ENCODE measurements at regions not wholly inside any gene's neighbourhood (a gene's known extent, or its start where the extent isn't known, plus 50 kb on each side); places are given as distances from the start of the nearest gene placed in this dataset.

DNA sequence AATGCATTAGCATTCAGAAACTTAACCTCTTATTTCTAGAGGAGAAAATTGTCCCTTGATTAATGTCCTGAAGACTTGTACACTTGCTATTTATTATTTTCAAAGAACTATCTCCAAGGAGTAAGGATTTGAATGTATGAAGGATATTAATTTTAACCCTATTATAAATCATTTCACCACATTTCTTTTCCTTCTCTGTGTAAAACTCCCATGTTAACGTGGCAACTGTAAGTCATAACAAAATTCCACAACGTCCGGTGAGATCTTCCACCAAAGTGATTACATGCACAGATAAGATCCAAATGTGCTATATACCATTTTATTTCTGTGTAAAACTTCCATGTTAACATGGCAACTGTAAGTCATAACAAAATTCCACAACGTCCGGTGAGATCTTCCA is 229.1 kb upstream of the ARHGEF26 start:
- Histone ChIP-seq H3K4me2 (ENCODE audit: low read length) (no peak overlapping the region), H3K4me1 (ENCODE audit: control insufficient read depth in 1 of 2, insufficient read depth in 2 of 2, low read length in 2 of 2) (no peaks in the 10 kb centered on the region), H2AFZ (ENCODE audit: low read depth, low read length, poor library complexity, severe bottlenecking) (no peak overlapping the region), H3K79me2 (ENCODE audit: insufficient read depth, low read length) (no peaks in the 10 kb centered on the region), H3K36me3 (ENCODE audit: control insufficient read depth in 1 of 2, insufficient read depth in 2 of 2, low read length in 2 of 2) (no peaks in the 10 kb centered on the region), H4K20me1 (ENCODE audit: insufficient read depth) (no peaks in the 10 kb centered on the region), H3K9me3 (ENCODE audit: control insufficient read depth in 1 of 2, insufficient read depth in 1 of 2, low read depth in 1 of 2, low read length in 2 of 2) (no peaks in the 10 kb centered on the region), H3K9me2 (ENCODE audit: insufficient read depth) (no peaks in the 10 kb centered on the region), H3K4me3 (replicated peaks in 1 of 2; ENCODE audit: low read depth in 1 of 2, low read length in 2 of 2) (no peak overlapping the region), H3K9ac (ENCODE audit: low read length) (no peak overlapping the region), H3K27ac (ENCODE audit: low read depth, low read length) (no peak overlapping the region), H3K27me3 (ENCODE audit: insufficient read depth, low read length) (no peaks in the 10 kb centered on the region)
- ChIA-PET CTCF (no interaction called here), RAD21 (ENCODE audit: low non-redundant PET in 1 of 2, low total read pairs in 2 of 2, uncharacterized antibody in 2 of 2, unreplicated experiment in 2 of 2) (no interaction called here), POLR2A (no interaction called here)
- BruUV-seq (replicated peaks): no TSS peak
- no peak for TF ChIP-seq EGR1 (IDR thresholded peaks at IDR 0.05; ENCODE audit: low read depth)
- TF ChIP-seq, protein P1, sequence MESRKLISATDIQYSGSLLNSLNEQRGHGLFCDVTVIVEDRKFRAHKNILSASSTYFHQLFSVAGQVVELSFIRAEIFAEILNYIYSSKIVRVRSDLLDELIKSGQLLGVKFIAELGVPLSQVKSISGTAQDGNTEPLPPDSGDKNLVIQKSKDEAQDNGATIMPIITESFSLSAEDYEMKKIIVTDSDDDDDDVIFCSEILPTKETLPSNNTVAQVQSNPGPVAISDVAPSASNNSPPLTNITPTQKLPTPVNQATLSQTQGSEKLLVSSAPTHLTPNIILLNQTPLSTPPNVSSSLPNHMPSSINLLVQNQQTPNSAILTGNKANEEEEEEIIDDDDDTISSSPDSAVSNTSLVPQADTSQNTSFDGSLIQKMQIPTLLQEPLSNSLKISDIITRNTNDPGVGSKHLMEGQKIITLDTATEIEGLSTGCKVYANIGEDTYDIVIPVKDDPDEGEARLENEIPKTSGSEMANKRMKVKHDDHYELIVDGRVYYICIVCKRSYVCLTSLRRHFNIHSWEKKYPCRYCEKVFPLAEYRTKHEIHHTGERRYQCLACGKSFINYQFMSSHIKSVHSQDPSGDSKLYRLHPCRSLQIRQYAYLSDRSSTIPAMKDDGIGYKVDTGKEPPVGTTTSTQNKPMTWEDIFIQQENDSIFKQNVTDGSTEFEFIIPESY (IDR thresholded peaks at IDR 0.05; ENCODE audit: extremely low read depth, insufficient replicate concordance, low read length): no peak
- no peak for TF ChIP-seq POLR2AphosphoS5 (IDR thresholded peaks at IDR 0.05; ENCODE audit: low read depth, low read length)
- TF ChIP-seq CEBPB (IDR thresholded peaks at IDR 0.05; ENCODE audit: low read depth): no peak
- TF ChIP-seq JUND (IDR thresholded peaks at IDR 0.05): no peak
- no peak for TF ChIP-seq SRF (IDR thresholded peaks at IDR 0.05; ENCODE audit: low read depth)
- TF ChIP-seq EZH2phosphoT487 (IDR thresholded peaks at IDR 0.05; ENCODE audit: borderline replicate concordance): no peak
- no peak for TF ChIP-seq RAD21 (IDR thresholded peaks at IDR 0.05; ENCODE audit: low read depth)
- no peak for TF ChIP-seq SIN3A (IDR thresholded peaks at IDR 0.05; ENCODE audit: low read depth)
- no peak for TF ChIP-seq POLR2A (IDR thresholded peaks at IDR 0.05; ENCODE audit: borderline replicate concordance, extremely low read depth, insufficient read depth, insufficient read length)
- TF ChIP-seq ELF1 (IDR thresholded peaks at IDR 0.05; ENCODE audit: borderline replicate concordance, low read depth): no peak
- TF ChIP-seq SP1 (IDR thresholded peaks at IDR 0.05; ENCODE audit: low read depth): no peak
- no peak for TF ChIP-seq TCF7L2 (IDR thresholded peaks at IDR 0.05; ENCODE audit: borderline replicate concordance, extremely low read depth, insufficient read depth, insufficient read length)
- TF ChIP-seq MAX (IDR thresholded peaks at IDR 0.05): no peak
- TF ChIP-seq ZFX (IDR thresholded peaks at IDR 0.05): no peak
- TF ChIP-seq FOSL1 (IDR thresholded peaks at IDR 0.05; ENCODE audit: low read depth): no peak
- intact Hi-C loops (cut with micrococcal nuclease): no loop called here
- no peak for DNase-seq (ENCODE audit: low read depth, low spot score)
- ATAC-seq: no peak

All from HCT116 (cell line).